ENCODE measurements at regions not wholly inside any gene's neighbourhood (a gene's known extent, or its start where the extent isn't known, plus 50 kb on each side); places are given as distances from the start of the nearest gene placed in this dataset.

GRCh38 chr11:70654016-70654415 is 255.7 kb downstream of the CTTN start:
- H3K4me3 ChIP-seq (ENCODE audit: low read length): no peak overlapping the region
- no peak for DNase-seq (ENCODE audit: low read depth, low spot score)

GRCh38 chr11:70655816-70656215 is 257.5 kb downstream of the CTTN start:
- no peak overlapping the region for H3K4me3 ChIP-seq (ENCODE audit: low read length)
- DNase-seq (ENCODE audit: low read depth, low spot score): no peak

- H3K4me3 ChIP-seq (ENCODE audit: low read length): no peak overlapping the region
- no peak for DNase-seq (ENCODE audit: low read depth, low spot score)
Observed at GRCh38 chr11:70656252-70656651, 257.9 kb downstream of the CTTN start.

GRCh38 chr11:70660059-70660888 is 261.9 kb downstream of the CTTN start:
- no peak overlapping the region for H3K4me3 ChIP-seq (ENCODE audit: low read length)

GRCh38 chr11:70660889-70661197 is 262.5 kb downstream of the CTTN start:
- H3K4me3 ChIP-seq (ENCODE audit: low read length): no peak overlapping the region

More at GRCh38 chr11:70660059-70660888, 261.9 kb downstream of the CTTN start:
- DNase-seq (ENCODE audit: low read depth, low spot score): no peak

GRCh38 chr11:70661761-70662501 is 263.6 kb downstream of the CTTN start:
- no peak for DNase-seq (ENCODE audit: low read depth, low spot score)
- H3K4me3 ChIP-seq (ENCODE audit: low read length): no peak overlapping the region

More at GRCh38 chr11:70660889-70661197, 262.5 kb downstream of the CTTN start:
- DNase-seq (ENCODE audit: low read depth, low spot score): no peak

GRCh38 chr11:70662691-70663098 is 264.4 kb downstream of the CTTN start:
- DNase-seq (ENCODE audit: low read depth, low spot score): no peak
- H3K4me3 ChIP-seq (ENCODE audit: low read length): no peak overlapping the region

- H3K4me3 ChIP-seq (ENCODE audit: low read length): no peak overlapping the region
- no peak for DNase-seq (ENCODE audit: low read depth, low spot score)
Observed at GRCh38 chr11:70663815-70664214, 265.5 kb downstream of the CTTN start.

- no peak overlapping the region for H3K4me3 ChIP-seq (ENCODE audit: low read length)
Observed at GRCh38 chr11:70666311-70666710, 268.0 kb downstream of the CTTN start.

GRCh38 chr11:70667767-70668166 is 269.4 kb downstream of the CTTN start:
- H3K4me3 ChIP-seq (ENCODE audit: low read length): no peak overlapping the region
- DNase-seq (ENCODE audit: low read depth, low spot score): no peak

More at GRCh38 chr11:70666311-70666710, 268.0 kb downstream of the CTTN start:
- no peak for DNase-seq (ENCODE audit: low read depth, low spot score)

GRCh38 chr11:70668204-70669202 is 270.2 kb downstream of the CTTN start:
- DNase-seq (ENCODE audit: low read depth, low spot score): no peak
- H3K4me3 ChIP-seq (ENCODE audit: low read length): no peak overlapping the region

GRCh38 chr11:70669281-70669680 is 271.0 kb downstream of the CTTN start:
- no peak overlapping the region for H3K4me3 ChIP-seq (ENCODE audit: low read length)
- no peak for DNase-seq (ENCODE audit: low read depth, low spot score)

GRCh38 chr11:70669871-70670675 is 271.7 kb downstream of the CTTN start:
- H3K4me3 ChIP-seq (ENCODE audit: low read length): no peak overlapping the region

GRCh38 chr11:70670676-70671034 is 272.3 kb downstream of the CTTN start:
- no peak overlapping the region for H3K4me3 ChIP-seq (ENCODE audit: low read length)
- no peak for DNase-seq (ENCODE audit: low read depth, low spot score)

More at GRCh38 chr11:70669871-70670675, 271.7 kb downstream of the CTTN start:
- DNase-seq (ENCODE audit: low read depth, low spot score): no peak

GRCh38 chr11:70671083-70671482 is 272.8 kb downstream of the CTTN start:
- no peak overlapping the region for H3K4me3 ChIP-seq (ENCODE audit: low read length)
- DNase-seq (ENCODE audit: low read depth, low spot score): no peak

- no peak for DNase-seq (ENCODE audit: low read depth, low spot score)
- H3K4me3 ChIP-seq (ENCODE audit: low read length): no peak overlapping the region
Observed at GRCh38 chr11:70671611-70672010, 273.3 kb downstream of the CTTN start.

GRCh38 chr11:70672991-70673653 is 274.8 kb downstream of the CTTN start:
- DNase-seq (ENCODE audit: low read depth, low spot score): no peak
- H3K4me3 ChIP-seq (ENCODE audit: low read length): no peak overlapping the region

- H3K4me3 ChIP-seq (ENCODE audit: low read length): no peak overlapping the region
Observed at GRCh38 chr11:70674605-70675004, 276.3 kb downstream of the CTTN start.

More at GRCh38 chr11:70674605-70675004, 276.3 kb downstream of the CTTN start:
- no peak for DNase-seq (ENCODE audit: low read depth, low spot score)

Data from Jurkat, Clone E6-1 (cell line).